H1 (cell line): ENCODE measurements at regions not wholly inside any gene's neighbourhood (a gene's known extent, or its start where the extent isn't known, plus 50 kb on each side); places are given as distances from the start of the nearest gene placed in this dataset.
"Not testable (repeated sequence)": the region's sequence is repeated elsewhere in the genome, so short reads cannot be mapped to it uniquely, and the experiment has no call there.

Experiments used
- BRCA1 ChIP-seq: IDR thresholded peaks from 2 replicates; pipeline ENCODE4 v1.6.1; 2012; ENCODE audit warnings: low read depth, low read length, improper control_type of control experiment
- CEBPB ChIP-seq: IDR thresholded peaks from 2 replicates; pipeline ENCODE4 v1.6.1; 2012; ENCODE audit warnings: low read depth, low read length
- EP300 ChIP-seq, 2 experiments: IDR thresholded peaks; 1 replicate in 1 of 2; 2 replicates in 1 of 2; pipeline ENCODE4 v1.6.1; 2011 to 2012; ENCODE audit warnings: low read depth in 2 of 2, low read length in 2 of 2, mild to moderate bottlenecking in 2 of 2, borderline replicate concordance in 1 of 2, inconsistent platforms in 1 of 2, moderate library complexity in 1 of 2
- EZH2 ChIP-seq: fragments of 200-600 bp; sonication (generic); IDR thresholded peaks from 2 replicates; pipeline ENCODE4 v1.7.1; 2012; ENCODE audit warnings: low read depth, mild to moderate bottlenecking, moderate library complexity, low read length, inconsistent platforms; ENCODE audit not compliant: severe bottlenecking
- GABPA ChIP-seq: IDR thresholded peaks from 2 replicates; pipeline ENCODE4 v1.6.1; 2011; ENCODE audit warnings: mild to moderate bottlenecking, low read length, moderate library complexity, borderline replicate concordance; ENCODE audit not compliant: insufficient read depth
- JUN ChIP-seq: IDR thresholded peaks from 2 replicates; pipeline ENCODE4 v1.6.1; 2011; ENCODE audit warnings: low read depth, mild to moderate bottlenecking, improper control_type of control experiment, low read length
- JUND ChIP-seq: IDR thresholded peaks from 2 replicates; pipeline ENCODE4 v1.6.1; 2011; ENCODE audit warnings: mild to moderate bottlenecking, improper control_type of control experiment, low read length
- NRF1 ChIP-seq: IDR thresholded peaks from 2 replicates; pipeline ENCODE4 v1.6.1; 2011; ENCODE audit warnings: mild to moderate bottlenecking, low read depth, low read length, improper control_type of control experiment
- POLR2A ChIP-seq, 2 experiments: IDR thresholded peaks; 1 replicate in 1 of 2; 2 replicates in 1 of 2; pipeline ENCODE4 v1.6.1; 2011; ENCODE audit warnings: low read depth in 2 of 2, low read length in 2 of 2, mild to moderate bottlenecking in 2 of 2; ENCODE audit errors: control extremely low read depth in 1 of 2
- TAF1 ChIP-seq: IDR thresholded peaks from 2 replicates; pipeline ENCODE4 v1.6.1; 2011; ENCODE audit warnings: mild to moderate bottlenecking, low read depth, low read length
- TF ChIP-seq, protein P1 (sequence below): IDR thresholded peaks from 2 replicates; pipeline ENCODE4 v1.6.1; 2012; ENCODE audit warnings: inconsistent platforms
- TF ChIP-seq, protein P2 (sequence below), 3 experiments: IDR thresholded peaks; 1 replicate in 2 of 3; 2 replicates in 1 of 3; pipeline versions ENCODE4 v1.5.1 to v1.6.1; 2011; ENCODE audit warnings: low read length in 3 of 3, mild to moderate bottlenecking in 3 of 3, inconsistent platforms in 2 of 3, low read depth in 1 of 3, moderate library complexity in 1 of 3; ENCODE audit not compliant: insufficient read depth in 1 of 3; ENCODE audit errors: control extremely low read depth in 1 of 3

DNA sequence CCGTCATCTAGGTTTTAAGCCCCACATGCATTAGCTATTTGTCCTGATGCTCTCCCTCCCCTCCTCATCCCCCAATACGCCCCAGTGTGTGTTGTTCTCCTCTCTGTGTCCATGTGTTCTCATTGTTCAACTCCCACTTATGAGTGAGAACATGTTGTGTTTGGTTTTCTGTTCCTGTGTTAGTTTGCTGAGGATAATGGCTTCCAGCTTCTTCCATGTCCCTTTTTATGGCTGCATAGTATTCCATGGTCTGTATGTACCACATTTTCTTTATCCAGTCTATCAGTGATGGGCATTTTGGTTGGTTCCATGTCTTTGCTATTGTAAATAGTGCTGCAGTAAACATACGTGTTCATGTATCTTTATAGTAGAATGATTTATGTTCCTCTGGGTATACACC is 59.0 kb upstream of the ATXN1 start:
- TF ChIP-seq, protein P1, sequence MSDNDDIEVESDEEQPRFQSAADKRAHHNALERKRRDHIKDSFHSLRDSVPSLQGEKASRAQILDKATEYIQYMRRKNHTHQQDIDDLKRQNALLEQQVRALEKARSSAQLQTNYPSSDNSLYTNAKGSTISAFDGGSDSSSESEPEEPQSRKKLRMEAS, result not testable (repeated sequence)
- TF ChIP-seq, protein P2, sequence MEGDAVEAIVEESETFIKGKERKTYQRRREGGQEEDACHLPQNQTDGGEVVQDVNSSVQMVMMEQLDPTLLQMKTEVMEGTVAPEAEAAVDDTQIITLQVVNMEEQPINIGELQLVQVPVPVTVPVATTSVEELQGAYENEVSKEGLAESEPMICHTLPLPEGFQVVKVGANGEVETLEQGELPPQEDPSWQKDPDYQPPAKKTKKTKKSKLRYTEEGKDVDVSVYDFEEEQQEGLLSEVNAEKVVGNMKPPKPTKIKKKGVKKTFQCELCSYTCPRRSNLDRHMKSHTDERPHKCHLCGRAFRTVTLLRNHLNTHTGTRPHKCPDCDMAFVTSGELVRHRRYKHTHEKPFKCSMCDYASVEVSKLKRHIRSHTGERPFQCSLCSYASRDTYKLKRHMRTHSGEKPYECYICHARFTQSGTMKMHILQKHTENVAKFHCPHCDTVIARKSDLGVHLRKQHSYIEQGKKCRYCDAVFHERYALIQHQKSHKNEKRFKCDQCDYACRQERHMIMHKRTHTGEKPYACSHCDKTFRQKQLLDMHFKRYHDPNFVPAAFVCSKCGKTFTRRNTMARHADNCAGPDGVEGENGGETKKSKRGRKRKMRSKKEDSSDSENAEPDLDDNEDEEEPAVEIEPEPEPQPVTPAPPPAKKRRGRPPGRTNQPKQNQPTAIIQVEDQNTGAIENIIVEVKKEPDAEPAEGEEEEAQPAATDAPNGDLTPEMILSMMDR (IDR thresholded peaks at IDR 0.05; ENCODE audit: control extremely low read depth in 1 of 3, insufficient read depth in 1 of 3, low read depth in 1 of 3, low read length in 3 of 3), result not testable (repeated sequence)
- not testable (repeated sequence) for TF ChIP-seq JUN; POLR2A (IDR thresholded peaks at IDR 0.05; ENCODE audit: control extremely low read depth in 1 of 2, low read depth in 2 of 2, low read length in 2 of 2); EZH2; NRF1; CEBPB; GABPA; BRCA1; JUND; EP300 (IDR thresholded peaks at IDR 0.05; ENCODE audit: borderline replicate concordance in 1 of 2, low read depth in 2 of 2, low read length in 2 of 2); TAF1
